B cell (primary cell): ENCODE measurements at regions not wholly inside any gene's neighbourhood (a gene's known extent, or its start where the extent isn't known, plus 50 kb on each side); places are given as distances from the start of the nearest gene placed in this dataset.

ENCODE experiments used
- ATAC-seq: fragments of 200-7000 bp; cut with Tn5 transposase; one replicate; pipeline ENCODE4 v1.10.0; 2021; ENCODE audit warnings: low read depth, mild to moderate bottlenecking, moderate number of reproducible peaks, moderate library complexity
- CTCF ChIA-PET: fragments of 350-600 bp; sonication (Branson Sonifier 250); formaldehyde crosslinking; loops from one replicate; lab custom pipeline; 2021; ENCODE audit warnings: antibody characterized with exemption, inconsistent platforms; lab: Charles Lee
- POLR2A ChIA-PET: fragments of 350-600 bp; sonication (Branson Sonifier 250); formaldehyde crosslinking; loops from one replicate; lab custom pipeline; 2021; ENCODE audit warnings: antibody characterized with exemption; lab: Charles Lee
- DNase-seq: peaks from one replicate; pipeline ENCODE4 v3.0.0; 2013
- H2AFZ ChIP-seq: 2 replicates; pipeline ENCODE4 v1.6.1; 2012; ENCODE audit warnings: mild to moderate bottlenecking, low read depth, low read length; ENCODE audit not compliant: insufficient read depth, poor library complexity, severe bottlenecking
- H3K27ac ChIP-seq, 2 donors: 1 replicate in 1 of 2; 2 replicates in 1 of 2; pipeline ENCODE4 v1.5.1; 2012 to 2013; ENCODE audit warnings: low read length in 2 of 2, mild to moderate bottlenecking in 2 of 2, moderate library complexity in 1 of 2
- H3K27me3 ChIP-seq, 4 experiments: fragments of 200-600 bp in 1 of 4; sonication (generic) in 1 of 4; replicated peaks in 1 of 4; 1 replicate in 2 of 4; 2 replicates in 2 of 4; pipeline versions ENCODE4 v1.6.1 to v1.7.0; 2013 to 2016; ENCODE audit warnings: low read length in 3 of 4, mild to moderate bottlenecking in 2 of 4, mixed read lengths in 1 of 4, moderate library complexity in 1 of 4; ENCODE audit not compliant: insufficient read depth in 4 of 4, control insufficient read depth in 3 of 4; ENCODE audit errors: control extremely low read depth in 1 of 4
- H3K36me3 ChIP-seq, 2 experiments: replicated peaks in 1 of 2; 1 replicate in 1 of 2; 2 replicates in 1 of 2; pipeline versions ENCODE4 v1.6.1 to v1.7.1; 2013; ENCODE audit warnings: low read length in 1 of 2; ENCODE audit not compliant: insufficient read depth in 2 of 2, control insufficient read depth in 1 of 2; ENCODE audit errors: control extremely low read depth in 1 of 2, extremely low read depth in 1 of 2
- H3K4me1 ChIP-seq, 2 donors: fragments of 200-600 bp in 1 of 2; sonication (generic) in 1 of 2; 1 replicate in 1 of 2; 2 replicates in 1 of 2; pipeline versions ENCODE4 v1.5.1 to v1.6.1; 2013 to 2017; ENCODE audit warnings: low read length in 2 of 2; ENCODE audit not compliant: control insufficient read depth in 2 of 2, insufficient read depth in 2 of 2
- H3K4me2 ChIP-seq: replicated peaks from 2 replicates; pipeline ENCODE3; 2012; ENCODE audit warnings: mild to moderate bottlenecking, low read depth, low read length; ENCODE audit not compliant: poor library complexity, severe bottlenecking
- H3K4me3 ChIP-seq, 5 experiments: fragments of 200-600 bp in 1 of 5; sonication (generic) in 1 of 5; 1 replicate in 3 of 5; 2 replicates in 2 of 5; pipeline versions ENCODE4 v1.5.1 to v1.7.0; 2011 to 2016; ENCODE audit warnings: low read length in 4 of 5, mild to moderate bottlenecking in 4 of 5, low read depth in 2 of 5, control low read depth in 1 of 5, moderate library complexity in 1 of 5; ENCODE audit not compliant: insufficient read depth in 1 of 5; ENCODE audit errors: control extremely low read depth in 1 of 5, extremely low read depth in 1 of 5
- H3K79me2 ChIP-seq: fragments of 200-600 bp; sonication (generic); one replicate; pipeline ENCODE4 v1.6.0; 2016; ENCODE audit warnings: low read length; ENCODE audit not compliant: control insufficient read depth, insufficient read depth
- H3K9ac ChIP-seq: fragments of 200-600 bp; sonication (generic); 2 replicates; pipeline ENCODE4 v1.6.1; 2017; ENCODE audit warnings: mild to moderate bottlenecking, low read length, moderate library complexity
- H3K9me3 ChIP-seq, 3 donors: one replicate each; pipeline versions ENCODE4 v1.6.1 to v1.7.1; 2013; ENCODE audit warnings: low read length in 2 of 3; ENCODE audit not compliant: control insufficient read depth in 2 of 3, insufficient read depth in 1 of 3; ENCODE audit errors: control extremely low read depth in 1 of 3
- H4K20me1 ChIP-seq: 2 replicates; pipeline ENCODE4 v1.6.0; 2012; ENCODE audit warnings: mild to moderate bottlenecking, low read length; ENCODE audit not compliant: insufficient read depth, control insufficient read depth, poor library complexity, severe bottlenecking
- H3K27ac Mint-ChIP-seq: one replicate; pipeline ENCODE4 v1.8.0; 2021; ENCODE audit warnings: mixed read lengths
- H3K27me3 Mint-ChIP-seq: one replicate; pipeline ENCODE4 v1.8.0; 2021; ENCODE audit warnings: mixed read lengths
- H3K4me1 Mint-ChIP-seq: one replicate; pipeline ENCODE4 v1.8.0; 2021; ENCODE audit warnings: mixed read lengths
- H3K4me3 Mint-ChIP-seq: one replicate; pipeline ENCODE4 v1.8.0; 2021; ENCODE audit warnings: mixed read lengths
- H3K9me3 Mint-ChIP-seq: one replicate; pipeline ENCODE4 v1.8.0; 2022; ENCODE audit warnings: mixed read lengths; ENCODE audit not compliant: insufficient read depth
- CTCF ChIP-seq: fragments of 200-600 bp; IDR thresholded peaks from one replicate; pipeline ENCODE4 v1.8.0; 2022; ENCODE audit warnings: antibody characterized with exemption, mild to moderate bottlenecking
- EZH2 ChIP-seq: IDR thresholded peaks from 2 replicates; pipeline ENCODE4 v1.6.1; 2012; ENCODE audit warnings: borderline replicate concordance, low read depth, mild to moderate bottlenecking, moderate library complexity, low read length; ENCODE audit not compliant: insufficient read depth, poor library complexity, severe bottlenecking
- WGBS: methylation state at CpG from one replicate; pipeline ENCODE4 v1.1.5; 2013; ENCODE audit warnings: missing lambda C conversion rate; ENCODE audit not compliant: insufficient coverage; 5-methylcytosine and 5-hydroxymethylcytosine counted together
- intact Hi-C: fragments of 100-400 bp; cut with micrococcal nuclease; formaldehyde crosslinking; loops from one replicate; pipeline ENCODE4 v1.10.0; 2022

GRCh38 chr5:72619251-72619650 is 112.0 kb upstream of the ZNF366 start:
- Mint-ChIP-seq H3K4me3 (no peak overlapping the region), H3K27me3 (peaks cover 39% of the 10 kb centered on the region), H3K9me3 (no peaks in the 10 kb centered on the region), H3K27ac (no peak overlapping the region), H3K4me1 (no peaks in the 10 kb centered on the region)
- Histone ChIP-seq H3K9ac (no peak overlapping the region), H3K27ac (no peak overlapping the region), H3K4me2 (no peak overlapping the region), H3K27me3 (no peaks in the 10 kb centered on the region), H4K20me1 (no peaks in the 10 kb centered on the region), H3K36me3 (no peaks in the 10 kb centered on the region), H3K9me3 (no peaks in the 10 kb centered on the region), H3K4me1 (no peaks in the 10 kb centered on the region), H3K79me2 (no peaks in the 10 kb centered on the region), H2AFZ (no peak overlapping the region), H3K4me3 (no peak overlapping the region)
- intact Hi-C loops = no loop called here
- CTCF ChIA-PET = interaction anchor here (1.7 kb wide), 1 partner anchor 8 kb away, joined by 4 read pairs; no protein-coding TSS in a partner anchor
- WGBS = 71% methylated on average over 1 of the region's 2 CpGs
- ATAC-seq (no peak), DNase-seq (no peak)
- TF ChIP-seq CTCF = no peak
- no peak for TF ChIP-seq EZH2
- POLR2A ChIA-PET = no interaction called here

- Histone ChIP-seq H3K4me2 (no peak overlapping the region), H3K4me3 (no peak overlapping the region), H3K9ac (no peak overlapping the region), H4K20me1 (no peaks in the 10 kb centered on the region), H2AFZ (no peak overlapping the region), H3K79me2 (no peaks in the 10 kb centered on the region), H3K9me3 (no peaks in the 10 kb centered on the region), H3K36me3 (no peaks in the 10 kb centered on the region), H3K27ac (no peak overlapping the region), H3K27me3 (no peaks in the 10 kb centered on the region), H3K4me1 (no peaks in the 10 kb centered on the region)
- DNase-seq (no peak), ATAC-seq (no peak)
- Mint-ChIP-seq H3K27ac (no peak overlapping the region), H3K9me3 (no peaks in the 10 kb centered on the region), H3K4me1 (no peaks in the 10 kb centered on the region), H3K4me3 (no peak overlapping the region), H3K27me3 (peaks cover 39% of the 10 kb centered on the region)
- intact Hi-C loops = no loop called here
- WGBS = 64% methylated on average over 3 of the region's 4 CpGs
- ChIA-PET CTCF (interaction anchor here (1.7 kb wide), 1 partner anchor 8 kb away, joined by 4 read pairs; no protein-coding TSS in a partner anchor), POLR2A (no interaction called here)
- TF ChIP-seq CTCF (no peak), EZH2 (no peak)
Measured at GRCh38 chr5:72618708-72619107, 111.5 kb upstream of the ZNF366 start.
